Peyer's patch (tissue), 4 donors: ENCODE measurements at regions not wholly inside any gene's neighbourhood (a gene's known extent, or its start where the extent isn't known, plus 50 kb on each side); places are given as distances from the start of the nearest gene placed in this dataset.

Experiments
- CTCF ChIP-seq, 6 experiments: fragments of 450-650 bp in 4 of 6; fragments of 200-600 bp in 2 of 6; sonication (generic) in 1 of 6; IDR thresholded peaks; one replicate each; pipeline ENCODE4 v1.5.1; 2017 to 2019; ENCODE audit warnings: antibody characterized with exemption in 6 of 6, mild to moderate bottlenecking in 3 of 6, moderate library complexity in 1 of 6
- POLR2A ChIP-seq, 2 donors: fragments of 450-650 bp; IDR thresholded peaks; one replicate each; pipeline ENCODE4 v1.5.1; 2017; ENCODE audit warnings: antibody characterized with exemption in 2 of 2, mild to moderate bottlenecking in 2 of 2, moderate library complexity in 2 of 2

- no peak for TF ChIP-seq CTCF (IDR thresholded peaks at IDR 0.05)
- TF ChIP-seq POLR2A (IDR thresholded peaks at IDR 0.05): no peak
These were observed 187.3 kb upstream of the PACRGL start for GRCh38 chr4:20512985-20513384.
